Kidney (tissue), 13 donors: ENCODE measurements at regions not wholly inside any gene's neighbourhood (a gene's known extent, or its start where the extent isn't known, plus 50 kb on each side); places are given as distances from the start of the nearest gene placed in this dataset.

Experiments
- DNase-seq, 5 donors: peaks; one replicate each; pipeline ENCODE4 v3.0.0-alpha.2; 2013 to 2020
- FAIRE-seq: peaks from 2 replicates; lab custom pipeline; 2012; peaks lifted over from hg19 to GRCh38; lab: Jason Lieb, UNC
- H3K27ac ChIP-seq, 2 donors: one replicate each; pipeline ENCODE4 v1.7.0; 2013; ENCODE audit warnings: low read depth in 2 of 2, low read length in 2 of 2, inconsistent platforms in 1 of 2
- H3K27me3 ChIP-seq: one replicate; pipeline ENCODE4 v1.7.1; 2013; ENCODE audit warnings: low read length, inconsistent platforms; ENCODE audit not compliant: control insufficient read depth, insufficient read depth
- H3K36me3 ChIP-seq, 3 donors: one replicate each; pipeline versions ENCODE4 v1.7.0 to v1.7.1; 2013; ENCODE audit warnings: low read length in 3 of 3, control low read depth in 1 of 3, inconsistent platforms in 1 of 3; ENCODE audit not compliant: insufficient read depth in 3 of 3, control insufficient read depth in 2 of 3
- H3K4me1 ChIP-seq, 3 donors: one replicate each; pipeline versions ENCODE4 v1.7.0 to v1.7.1; 2013; ENCODE audit warnings: low read length in 3 of 3, inconsistent platforms in 1 of 3, low read depth in 1 of 3; ENCODE audit not compliant: control insufficient read depth in 2 of 3, insufficient read depth in 2 of 3
- H3K4me3 ChIP-seq, 3 donors: one replicate each; pipeline versions ENCODE4 v1.7.0 to v1.8.1; 2013; ENCODE audit warnings: low read length in 3 of 3, control low read depth in 1 of 3, inconsistent platforms in 1 of 3
- H3K9ac ChIP-seq, 3 donors: one replicate each; pipeline versions ENCODE4 v1.7.0 to v1.7.1; 2013; ENCODE audit warnings: low read length in 3 of 3, control low read depth in 1 of 3, inconsistent platforms in 1 of 3
- H3K9me3 ChIP-seq, 3 donors: one replicate each; pipeline versions ENCODE4 v1.7.0 to v1.7.1; 2013; ENCODE audit warnings: low read length in 3 of 3, control low read depth in 1 of 3, inconsistent platforms in 1 of 3; ENCODE audit not compliant: control insufficient read depth in 2 of 3, insufficient read depth in 1 of 3
- intact Hi-C: fragments of 100-400 bp; cut with DNase I; formaldehyde crosslinking; loops from one replicate; pipeline ENCODE4 v1.11.1; 2022
- TF ChIP-seq, protein P1 (sequence below): IDR thresholded peaks from 3 replicates; pipeline ENCODE4 v1.5.1; 2012; ENCODE audit warnings: mild to moderate bottlenecking, moderate library complexity, borderline replicate concordance; ENCODE audit not compliant: insufficient read depth; ENCODE audit errors: extremely low read depth
- donor health status: control.
- donor health status: control.
- donor health status: control.
- donor health status: control.
- donor health status: control.
- donor health status: DM: yes; HTN: yes; CAD: no.
- donor health status: Normal renal cell carcinoma (clear cell type).

DNA sequence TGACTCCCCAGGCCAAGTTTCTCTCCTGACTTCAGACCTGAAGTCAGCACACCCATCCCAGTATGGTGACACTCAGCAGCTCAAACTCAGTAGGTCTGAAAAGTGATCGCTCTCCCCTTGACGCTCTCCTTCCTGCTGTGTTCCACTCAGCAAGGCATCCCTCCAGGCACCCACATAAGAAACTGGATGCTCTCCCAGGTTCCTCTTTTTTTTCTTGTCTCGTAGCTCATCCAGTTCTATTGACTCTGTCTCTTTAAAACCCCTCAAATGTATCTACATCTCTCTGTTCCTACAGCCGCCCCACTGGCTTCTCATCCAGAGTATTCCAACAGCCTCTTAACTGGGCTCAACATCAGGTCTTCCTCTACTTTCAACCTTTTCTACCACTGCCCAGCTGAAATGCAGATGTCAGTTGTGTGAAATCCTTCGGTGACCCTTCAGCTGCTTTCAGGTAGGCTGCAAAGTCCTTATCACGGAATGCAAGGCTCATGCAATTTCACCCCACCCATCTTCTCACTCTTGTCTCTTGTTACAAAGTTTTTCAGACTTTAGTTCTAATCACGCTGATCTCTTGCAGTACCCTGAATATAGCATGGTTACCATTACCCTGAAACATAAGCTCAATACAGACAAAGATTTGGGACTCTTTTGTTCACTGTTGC is 286.2 kb upstream of the POU3F1 start:
- Histone ChIP-seq H3K27me3 (peaks cover 2% of the 10 kb centered on the region), H3K9ac (no peak overlapping the region), H3K27ac (no peak overlapping the region), H3K4me3 (no peak overlapping the region), H3K4me1 (no peaks in the 10 kb centered on the region), H3K36me3 (no peaks in the 10 kb centered on the region), H3K9me3 (no peaks in the 10 kb centered on the region)
- FAIRE-seq = no peak
- intact Hi-C loops = no loop called here
- no peak for DNase-seq
- TF ChIP-seq, protein P1, sequence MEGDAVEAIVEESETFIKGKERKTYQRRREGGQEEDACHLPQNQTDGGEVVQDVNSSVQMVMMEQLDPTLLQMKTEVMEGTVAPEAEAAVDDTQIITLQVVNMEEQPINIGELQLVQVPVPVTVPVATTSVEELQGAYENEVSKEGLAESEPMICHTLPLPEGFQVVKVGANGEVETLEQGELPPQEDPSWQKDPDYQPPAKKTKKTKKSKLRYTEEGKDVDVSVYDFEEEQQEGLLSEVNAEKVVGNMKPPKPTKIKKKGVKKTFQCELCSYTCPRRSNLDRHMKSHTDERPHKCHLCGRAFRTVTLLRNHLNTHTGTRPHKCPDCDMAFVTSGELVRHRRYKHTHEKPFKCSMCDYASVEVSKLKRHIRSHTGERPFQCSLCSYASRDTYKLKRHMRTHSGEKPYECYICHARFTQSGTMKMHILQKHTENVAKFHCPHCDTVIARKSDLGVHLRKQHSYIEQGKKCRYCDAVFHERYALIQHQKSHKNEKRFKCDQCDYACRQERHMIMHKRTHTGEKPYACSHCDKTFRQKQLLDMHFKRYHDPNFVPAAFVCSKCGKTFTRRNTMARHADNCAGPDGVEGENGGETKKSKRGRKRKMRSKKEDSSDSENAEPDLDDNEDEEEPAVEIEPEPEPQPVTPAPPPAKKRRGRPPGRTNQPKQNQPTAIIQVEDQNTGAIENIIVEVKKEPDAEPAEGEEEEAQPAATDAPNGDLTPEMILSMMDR = no peak

DNA sequence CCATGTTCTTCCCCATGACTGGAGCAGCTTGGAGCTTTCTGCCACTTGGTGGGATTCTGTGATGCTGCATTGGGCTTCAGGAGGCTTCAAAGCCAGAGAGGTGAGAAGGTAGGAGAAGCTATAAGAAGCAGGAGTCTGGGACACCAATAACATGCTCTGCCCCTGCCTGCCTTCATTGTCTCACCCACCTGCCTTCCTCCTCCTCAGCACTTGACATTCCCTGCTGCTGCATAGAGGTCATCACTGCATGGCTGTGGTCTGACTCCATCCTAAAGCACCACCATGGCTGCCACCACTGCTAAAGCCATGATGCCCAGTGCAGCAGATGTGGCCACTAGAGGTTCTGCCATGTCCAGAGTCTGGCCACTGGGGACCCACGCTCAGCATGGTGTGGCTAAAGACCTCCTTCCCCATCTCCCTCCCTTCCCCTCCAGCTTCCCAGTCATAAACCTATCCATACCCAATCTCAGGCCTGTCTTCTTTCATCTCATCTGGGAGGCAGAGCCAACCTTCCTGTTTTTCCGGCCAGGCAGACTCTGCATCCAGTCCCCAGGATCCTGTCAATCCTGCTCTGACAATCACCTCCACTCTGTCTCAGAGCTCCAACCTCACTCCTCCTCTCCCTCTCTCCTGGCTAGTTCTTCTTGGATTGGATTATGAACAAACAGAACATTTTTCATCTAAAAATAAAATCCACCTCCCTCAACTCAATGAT is 285.1 kb upstream of the POU3F1 start:
- intact Hi-C loops = no loop called here
- peaks cover 2% of the 10 kb centered on the region for H3K27me3 ChIP-seq
- DNase-seq (no peak), FAIRE-seq (no peak)
- no peaks in the 10 kb centered on the region for H3K9me3 ChIP-seq
- H3K27ac ChIP-seq = no peak overlapping the region
- TF ChIP-seq, protein P1 = no peak
- no peaks in the 10 kb centered on the region for H3K4me1 ChIP-seq
- H3K9ac ChIP-seq = no peak overlapping the region
- H3K36me3 ChIP-seq = no peaks in the 10 kb centered on the region
- H3K4me3 ChIP-seq = no peak overlapping the region

- H3K27me3 ChIP-seq = peaks cover under 1% of the 10 kb centered on the region
- no peak overlapping the region for H3K27ac ChIP-seq
- no peak for DNase-seq
- H3K9me3 ChIP-seq = no peaks in the 10 kb centered on the region
- H3K4me3 ChIP-seq = no peak overlapping the region
- no peak for FAIRE-seq
- no peaks in the 10 kb centered on the region for H3K36me3 ChIP-seq
- no peaks in the 10 kb centered on the region for H3K4me1 ChIP-seq
- H3K9ac ChIP-seq = no peak overlapping the region
- intact Hi-C loops = no loop called here
- TF ChIP-seq, protein P1 = no peak
Observed at GRCh38 chr1:38330799-38331198, 284.2 kb upstream of the POU3F1 start.
